ENCODE measurements at regions not wholly inside any gene's neighbourhood (a gene's known extent, or its start where the extent isn't known, plus 50 kb on each side); places are given as distances from the start of the nearest gene placed in this dataset.
"Not testable (repeated sequence)": the region's sequence is repeated elsewhere in the genome, so short reads cannot be mapped to it uniquely, and the experiment has no call there.

- Mint-ChIP-seq H3K9me3 (ENCODE audit: unreplicated experiment) (peaks cover 11% of the 10 kb centered on the region), H3K36me3 (ENCODE audit: unreplicated experiment) (no peaks in the 10 kb centered on the region), H3K4me3 (ENCODE audit: unreplicated experiment) (no peak overlapping the region), H3K4me1 (ENCODE audit: unreplicated experiment) (peaks cover 3% of the 10 kb centered on the region), H3K27me3 (ENCODE audit: unreplicated experiment) (no peaks in the 10 kb centered on the region), H3K27ac (ENCODE audit: unreplicated experiment) (no peak overlapping the region)
- DNase-seq (ENCODE audit: extremely low spot score, unreplicated experiment), result no peak
- TF ChIP-seq CTCF (IDR thresholded peaks at IDR 0.05), result no peak
Measured at GRCh38 chr4:138347561-138347960, 105.4 kb upstream of the SLC7A11 start.

- Mint-ChIP-seq H3K4me3 (ENCODE audit: unreplicated experiment) (no peak overlapping the region), H3K36me3 (ENCODE audit: unreplicated experiment) (no peaks in the 10 kb centered on the region), H3K27me3 (ENCODE audit: unreplicated experiment) (no peaks in the 10 kb centered on the region), H3K4me1 (ENCODE audit: unreplicated experiment) (peaks cover 3% of the 10 kb centered on the region), H3K9me3 (ENCODE audit: unreplicated experiment) (peaks cover 4% of the 10 kb centered on the region), H3K27ac (ENCODE audit: unreplicated experiment) (no peak overlapping the region)
- TF ChIP-seq CTCF (IDR thresholded peaks at IDR 0.05), result no peak
- DNase-seq (ENCODE audit: extremely low spot score, unreplicated experiment), result no peak
Measured at GRCh38 chr4:138344851-138345250, 102.7 kb upstream of the SLC7A11 start.

- DNase-seq (ENCODE audit: extremely low spot score, unreplicated experiment), result no peak
- no peak for TF ChIP-seq CTCF (IDR thresholded peaks at IDR 0.05)
- Mint-ChIP-seq H3K27me3 (ENCODE audit: unreplicated experiment) (no peaks in the 10 kb centered on the region), H3K36me3 (ENCODE audit: unreplicated experiment) (no peaks in the 10 kb centered on the region), H3K27ac (ENCODE audit: unreplicated experiment) (no peak overlapping the region), H3K4me1 (ENCODE audit: unreplicated experiment) (peaks cover 3% of the 10 kb centered on the region), H3K9me3 (ENCODE audit: unreplicated experiment) (peaks cover 4% of the 10 kb centered on the region), H3K4me3 (ENCODE audit: unreplicated experiment) (no peak overlapping the region)
Measured at GRCh38 chr4:138344054-138344453, 101.9 kb upstream of the SLC7A11 start.

- Mint-ChIP-seq H3K9me3 (ENCODE audit: unreplicated experiment) (peaks cover 4% of the 10 kb centered on the region), H3K4me3 (ENCODE audit: unreplicated experiment) (no peak overlapping the region), H3K36me3 (ENCODE audit: unreplicated experiment) (no peaks in the 10 kb centered on the region), H3K27ac (ENCODE audit: unreplicated experiment) (no peak overlapping the region), H3K27me3 (ENCODE audit: unreplicated experiment) (no peaks in the 10 kb centered on the region), H3K4me1 (ENCODE audit: unreplicated experiment) (no peaks in the 10 kb centered on the region)
- TF ChIP-seq CTCF (IDR thresholded peaks at IDR 0.05), result no peak
- no peak for DNase-seq (ENCODE audit: extremely low spot score, unreplicated experiment)
Measured at GRCh38 chr4:138341739-138342415, 99.7 kb upstream of the SLC7A11 start.

- Mint-ChIP-seq H3K27me3 (ENCODE audit: unreplicated experiment) (no peaks in the 10 kb centered on the region), H3K4me3 (ENCODE audit: unreplicated experiment) (no peak overlapping the region), H3K4me1 (ENCODE audit: unreplicated experiment) (no peaks in the 10 kb centered on the region), H3K27ac (ENCODE audit: unreplicated experiment) (no peak overlapping the region), H3K36me3 (ENCODE audit: unreplicated experiment) (no peaks in the 10 kb centered on the region), H3K9me3 (ENCODE audit: unreplicated experiment) (peaks cover 2% of the 10 kb centered on the region)
- no peak for DNase-seq (ENCODE audit: extremely low spot score, unreplicated experiment)
- TF ChIP-seq CTCF (IDR thresholded peaks at IDR 0.05), result no peak
Measured at GRCh38 chr4:138338840-138339239, 96.7 kb upstream of the SLC7A11 start.

- DNase-seq (ENCODE audit: extremely low spot score, unreplicated experiment); H3K27me3 Mint-ChIP-seq (ENCODE audit: unreplicated experiment); H3K9me3 Mint-ChIP-seq (ENCODE audit: unreplicated experiment); H3K4me3 Mint-ChIP-seq (ENCODE audit: unreplicated experiment); H3K36me3 Mint-ChIP-seq (ENCODE audit: unreplicated experiment); H3K27ac Mint-ChIP-seq (ENCODE audit: unreplicated experiment); H3K4me1 Mint-ChIP-seq (ENCODE audit: unreplicated experiment): not testable (repeated sequence)
Measured at GRCh38 chr4:138338222-138338621, 96.1 kb upstream of the SLC7A11 start.
